Retinal pigment epithelial cell (primary cell): ENCODE measurements at regions not wholly inside any gene's neighbourhood (a gene's known extent, or its start where the extent isn't known, plus 50 kb on each side); places are given as distances from the start of the nearest gene placed in this dataset.

Source experiments
- DNase-seq: peaks from one replicate; pipeline ENCODE4 v3.0.0-alpha.2; 2010; ENCODE audit warnings: low read depth
- H3K4me3 ChIP-seq: 2 replicates; pipeline ENCODE4 v1.5.1; 2011; ENCODE audit warnings: mild to moderate bottlenecking, low read length, control low read depth, moderate library complexity
- TF ChIP-seq, protein P1 (sequence below): conservative IDR thresholded peaks from 2 replicates; pipeline ENCODE4 v1.5.1; 2011; ENCODE audit warnings: low read depth, low read length, control low read depth, inconsistent platforms

DNA sequence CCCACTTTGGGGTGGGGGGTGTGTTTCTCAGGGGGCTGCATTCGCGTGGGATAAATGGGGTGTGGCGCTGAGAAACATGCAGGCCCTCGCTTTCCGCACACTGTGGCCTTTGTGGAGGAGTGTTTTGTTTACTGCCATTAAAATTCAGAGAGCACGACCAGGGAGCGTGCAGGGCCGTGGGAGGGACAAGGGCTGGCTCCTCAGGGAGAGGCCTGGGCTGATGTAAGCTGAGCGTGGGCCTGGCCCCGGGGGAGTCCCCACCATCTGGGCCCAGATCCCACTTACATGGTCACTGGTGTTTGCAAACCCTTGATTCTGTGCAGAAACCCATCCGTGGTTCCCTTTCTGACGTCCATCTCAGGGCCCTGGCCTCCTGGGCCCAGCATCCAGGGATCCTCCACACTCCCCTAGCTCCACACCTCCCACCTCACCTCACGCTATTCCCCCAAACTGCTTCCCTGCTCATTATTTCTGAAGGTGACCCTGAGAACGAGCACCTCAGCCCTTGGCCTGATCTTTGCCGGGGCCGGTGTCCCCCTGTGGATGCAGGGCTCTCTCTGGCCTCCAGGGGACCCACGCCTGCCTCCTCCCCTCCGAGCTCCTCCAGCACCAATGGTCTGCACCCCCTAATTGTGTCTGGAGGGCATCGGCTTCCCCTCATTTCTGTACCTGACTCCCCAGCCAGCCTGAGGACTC lies 92.5 kb upstream of the SIM2 start:
- DNase-seq: no peak
- TF ChIP-seq, protein P1, sequence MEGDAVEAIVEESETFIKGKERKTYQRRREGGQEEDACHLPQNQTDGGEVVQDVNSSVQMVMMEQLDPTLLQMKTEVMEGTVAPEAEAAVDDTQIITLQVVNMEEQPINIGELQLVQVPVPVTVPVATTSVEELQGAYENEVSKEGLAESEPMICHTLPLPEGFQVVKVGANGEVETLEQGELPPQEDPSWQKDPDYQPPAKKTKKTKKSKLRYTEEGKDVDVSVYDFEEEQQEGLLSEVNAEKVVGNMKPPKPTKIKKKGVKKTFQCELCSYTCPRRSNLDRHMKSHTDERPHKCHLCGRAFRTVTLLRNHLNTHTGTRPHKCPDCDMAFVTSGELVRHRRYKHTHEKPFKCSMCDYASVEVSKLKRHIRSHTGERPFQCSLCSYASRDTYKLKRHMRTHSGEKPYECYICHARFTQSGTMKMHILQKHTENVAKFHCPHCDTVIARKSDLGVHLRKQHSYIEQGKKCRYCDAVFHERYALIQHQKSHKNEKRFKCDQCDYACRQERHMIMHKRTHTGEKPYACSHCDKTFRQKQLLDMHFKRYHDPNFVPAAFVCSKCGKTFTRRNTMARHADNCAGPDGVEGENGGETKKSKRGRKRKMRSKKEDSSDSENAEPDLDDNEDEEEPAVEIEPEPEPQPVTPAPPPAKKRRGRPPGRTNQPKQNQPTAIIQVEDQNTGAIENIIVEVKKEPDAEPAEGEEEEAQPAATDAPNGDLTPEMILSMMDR: no peak
- H3K4me3 ChIP-seq: no peak overlapping the region

DNA sequence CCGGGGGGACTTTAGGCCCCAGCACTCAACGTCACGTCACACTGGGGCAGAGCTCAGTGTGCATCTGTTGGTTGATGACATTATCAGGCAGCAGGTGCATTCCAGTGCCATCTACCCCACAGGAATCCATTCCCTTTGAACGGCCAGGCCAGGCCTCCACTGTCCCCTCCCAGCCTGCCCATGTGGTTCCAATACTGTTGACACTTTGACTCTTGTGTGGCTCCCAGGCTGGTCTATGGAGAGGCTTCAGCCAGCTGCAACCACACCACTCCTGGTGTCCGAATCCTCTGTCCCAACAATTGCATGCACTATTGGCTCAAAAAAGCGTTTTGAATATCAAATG lies 92.0 kb upstream of the SIM2 start:
- no peak overlapping the region for H3K4me3 ChIP-seq
- TF ChIP-seq, protein P1: no peak
- no peak for DNase-seq

DNA sequence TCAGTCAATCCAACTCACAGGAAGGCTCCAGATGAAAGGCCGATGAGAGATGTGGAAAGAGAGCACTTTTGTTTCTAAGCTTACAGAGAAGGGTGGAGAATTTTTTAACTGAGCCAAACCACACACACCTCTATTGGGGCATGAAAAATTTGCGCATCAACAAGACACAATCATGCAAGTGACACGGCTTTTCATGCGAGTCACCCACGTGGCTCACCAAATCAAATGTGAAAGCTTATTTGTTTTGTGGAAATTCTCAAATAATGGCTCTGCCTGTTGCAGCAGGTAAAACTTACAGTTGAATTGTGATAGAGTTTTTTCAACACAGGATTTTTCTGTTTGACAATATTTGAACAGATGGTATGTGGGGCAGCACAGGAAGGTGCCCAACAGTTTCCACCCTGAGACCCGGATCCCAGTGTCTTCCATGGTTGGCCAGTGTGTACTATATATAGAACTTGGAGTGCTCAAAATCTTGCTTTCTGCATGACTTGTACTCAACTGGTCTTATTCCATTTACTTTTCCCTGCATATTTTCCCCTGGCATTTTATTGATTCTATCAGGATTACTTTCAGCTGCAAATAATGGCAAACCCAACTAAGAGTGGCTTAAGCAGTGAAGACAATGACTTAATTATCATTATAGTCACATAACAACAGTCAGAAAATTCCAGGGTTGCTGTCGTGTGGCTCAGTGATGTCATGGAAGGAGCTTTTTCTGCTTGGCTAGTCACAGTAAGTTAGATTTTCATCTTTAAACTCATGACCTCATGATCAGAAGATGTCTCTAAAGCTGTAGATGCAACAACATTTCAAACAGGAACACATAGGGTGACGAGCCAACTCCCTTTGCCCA lies 90.6 kb upstream of the SIM2 start:
- no peak for DNase-seq
- TF ChIP-seq, protein P1: no peak
- no peak overlapping the region for H3K4me3 ChIP-seq

DNA sequence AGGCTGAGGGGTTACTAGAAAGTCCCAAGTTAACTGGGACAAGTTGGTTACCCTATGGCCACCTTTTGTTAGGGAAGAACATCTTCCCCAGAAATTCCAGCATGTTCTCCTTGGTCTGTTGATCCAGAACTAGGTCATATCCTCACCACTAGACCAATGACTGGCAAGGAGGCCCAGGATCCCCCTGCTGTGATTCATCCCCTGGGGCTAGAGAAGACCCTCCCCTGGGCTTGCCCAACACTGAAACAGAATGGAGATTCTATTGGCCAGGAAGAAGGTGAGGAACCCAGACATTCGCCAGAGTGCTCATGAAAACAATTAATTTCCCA lies 90.1 kb upstream of the SIM2 start:
- H3K4me3 ChIP-seq: no peak overlapping the region
- TF ChIP-seq, protein P1: no peak

DNA sequence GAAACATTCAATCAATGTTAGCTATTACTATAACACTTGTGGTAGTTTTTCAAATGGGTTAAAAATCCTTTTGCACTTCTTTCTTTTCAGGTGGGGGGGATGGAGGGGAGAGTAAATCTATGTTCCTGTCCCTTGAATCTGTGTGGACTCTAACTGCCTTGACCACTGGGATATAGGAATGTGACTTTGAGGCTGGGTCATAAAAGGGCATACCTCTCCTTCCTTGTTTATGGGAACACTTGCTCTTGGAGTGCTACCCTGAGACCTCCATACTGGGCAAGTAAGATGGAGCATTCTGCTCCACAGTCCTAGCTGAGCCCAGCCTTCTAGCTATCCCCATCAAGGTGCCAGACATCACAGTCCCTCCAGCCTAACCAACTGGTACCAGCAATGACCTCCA lies 89.3 kb upstream of the SIM2 start:
- DNase-seq: no peak
- H3K4me3 ChIP-seq: no peak overlapping the region
- TF ChIP-seq, protein P1: no peak

More for the DNA sequence above, 90.1 kb upstream of the SIM2 start:
- no peak for DNase-seq

DNA sequence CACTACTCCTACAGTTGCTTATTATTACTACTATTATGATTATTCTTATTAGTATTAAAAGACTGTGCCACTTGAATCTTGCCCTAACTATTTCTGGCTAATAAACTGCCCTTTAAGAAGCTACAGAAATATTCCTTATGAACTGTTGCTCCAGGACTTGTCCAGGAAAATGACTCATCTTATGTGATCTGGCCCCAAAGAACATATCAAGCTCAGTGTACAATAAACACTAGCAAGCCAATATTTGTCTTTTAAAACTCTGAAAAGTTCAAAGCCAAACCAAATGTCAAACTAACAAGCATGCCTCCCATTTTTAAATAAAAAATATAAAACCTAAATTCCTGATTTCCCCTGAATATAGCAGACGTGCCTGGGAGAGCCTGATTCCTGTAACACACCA lies 88.7 kb upstream of the SIM2 start:
- no peak overlapping the region for H3K4me3 ChIP-seq
- DNase-seq: no peak
- TF ChIP-seq, protein P1: no peak

DNA sequence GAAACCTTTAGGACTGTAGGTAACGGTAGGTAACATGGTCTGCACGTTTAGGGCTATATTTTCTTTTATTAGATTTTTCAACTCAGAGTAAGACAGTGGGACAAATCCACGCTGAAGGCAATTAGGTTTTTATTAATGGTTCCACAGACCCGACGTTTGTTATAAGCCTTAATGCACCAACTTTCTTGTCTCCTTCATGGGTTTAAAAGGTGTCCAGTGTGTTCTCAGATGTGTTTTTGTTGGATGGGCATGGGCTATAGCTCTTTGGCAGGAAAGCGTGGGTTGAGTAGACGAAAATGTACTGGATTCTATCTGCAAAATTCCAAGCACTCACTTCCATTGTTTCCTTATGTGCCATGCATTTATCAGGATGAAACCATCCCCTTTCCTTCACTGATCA lies 88.0 kb upstream of the SIM2 start:
- no peak overlapping the region for H3K4me3 ChIP-seq
- DNase-seq: no peak
- TF ChIP-seq, protein P1: no peak
